ENCODE measurements at regions not wholly inside any gene's neighbourhood (a gene's known extent, or its start where the extent isn't known, plus 50 kb on each side); places are given as distances from the start of the nearest gene placed in this dataset.

GRCh38 chr5:27308153-27308552 lies 269.8 kb upstream of the CDH9 start:
- no peak overlapping the region for H2AK5ac ChIP-seq (ENCODE audit: insufficient read length, low read length)
- no peak overlapping the region for H4K8ac ChIP-seq (replicated peaks; ENCODE audit: insufficient read length, low read depth, low read length)
- no peak overlapping the region for H2BK12ac ChIP-seq (ENCODE audit: insufficient read length, low read depth, low read length)
- no peak overlapping the region for H3K18ac ChIP-seq (ENCODE audit: insufficient read length, low read depth, low read length)
- H3K23ac ChIP-seq (ENCODE audit: insufficient read length, low read depth, low read length), result no peak overlapping the region
- no peak overlapping the region for H2BK5ac ChIP-seq (ENCODE audit: insufficient read length, low read length)
- Mint-ChIP-seq H3K4me1 (peaks cover 19 to 23% of the 10 kb centered on the region in 2 experiments), H3K36me3 (ENCODE audit: insufficient read depth in 1 of 3, low read depth in 3 of 3) (no peaks in the 10 kb centered on the region), H3K9me3 (no peaks in the 10 kb centered on the region), H3K27ac (no peak overlapping the region), H3K4me3 (no peak overlapping the region), H3K27me3 (ENCODE audit: low read depth) (no peaks in the 10 kb centered on the region)
- DNase-seq, result no peak
- H3K9me3 ChIP-seq (ENCODE audit: control insufficient read depth, low read depth, low read length), result no peaks in the 10 kb centered on the region
- H3K4me2 ChIP-seq (ENCODE audit: insufficient read depth, insufficient read length, low read length), result no peak overlapping the region
- no peak overlapping the region for H3K9ac ChIP-seq (ENCODE audit: extremely low read depth, insufficient read length, low read length)
- H3K4me1 ChIP-seq (ENCODE audit: insufficient read depth, low read length), result peaks cover 2% of the 10 kb centered on the region; the same call in 1 of the 2 replicates
- TF ChIP-seq, protein P1, sequence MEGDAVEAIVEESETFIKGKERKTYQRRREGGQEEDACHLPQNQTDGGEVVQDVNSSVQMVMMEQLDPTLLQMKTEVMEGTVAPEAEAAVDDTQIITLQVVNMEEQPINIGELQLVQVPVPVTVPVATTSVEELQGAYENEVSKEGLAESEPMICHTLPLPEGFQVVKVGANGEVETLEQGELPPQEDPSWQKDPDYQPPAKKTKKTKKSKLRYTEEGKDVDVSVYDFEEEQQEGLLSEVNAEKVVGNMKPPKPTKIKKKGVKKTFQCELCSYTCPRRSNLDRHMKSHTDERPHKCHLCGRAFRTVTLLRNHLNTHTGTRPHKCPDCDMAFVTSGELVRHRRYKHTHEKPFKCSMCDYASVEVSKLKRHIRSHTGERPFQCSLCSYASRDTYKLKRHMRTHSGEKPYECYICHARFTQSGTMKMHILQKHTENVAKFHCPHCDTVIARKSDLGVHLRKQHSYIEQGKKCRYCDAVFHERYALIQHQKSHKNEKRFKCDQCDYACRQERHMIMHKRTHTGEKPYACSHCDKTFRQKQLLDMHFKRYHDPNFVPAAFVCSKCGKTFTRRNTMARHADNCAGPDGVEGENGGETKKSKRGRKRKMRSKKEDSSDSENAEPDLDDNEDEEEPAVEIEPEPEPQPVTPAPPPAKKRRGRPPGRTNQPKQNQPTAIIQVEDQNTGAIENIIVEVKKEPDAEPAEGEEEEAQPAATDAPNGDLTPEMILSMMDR (conservative IDR thresholded peaks at IDR 0.05), result no peak
- H3T11ph ChIP-seq (ENCODE audit: low read length), result no peak overlapping the region
- no peaks in the 10 kb centered on the region for H4K20me1 ChIP-seq (ENCODE audit: control insufficient read depth, insufficient read depth, insufficient read length)
- H3K79me1 ChIP-seq (ENCODE audit: insufficient read depth, low read depth, low read length, poor library complexity, severe bottlenecking), result no peaks in the 10 kb centered on the region
- H4K91ac ChIP-seq (ENCODE audit: insufficient read length, low read depth, low read length), result no peak overlapping the region
- H2BK20ac ChIP-seq (ENCODE audit: low read depth, low read length, poor library complexity, severe bottlenecking), result no peak overlapping the region
- no peak overlapping the region for H2BK120ac ChIP-seq (ENCODE audit: low read depth, low read length, poor library complexity, severe bottlenecking)
- no peak overlapping the region for H3K14ac ChIP-seq (ENCODE audit: insufficient read depth, low read length)
- no peak overlapping the region for H3K56ac ChIP-seq (ENCODE audit: insufficient read length, low read depth, low read length)
- no peak overlapping the region for H2BK15ac ChIP-seq (ENCODE audit: low read depth, low read length)
- no CpG with 5 or more reads among the region's 4 CpGs for WGBS (ENCODE audit: extremely low coverage, insufficient read length, low lambda C conversion rate)
- H3K23me2 ChIP-seq (ENCODE audit: insufficient read length, low read depth, low read length, poor library complexity, severe bottlenecking), result no peaks in the 10 kb centered on the region
- H3K27ac ChIP-seq (ENCODE audit: insufficient read length, low read depth, low read length), result no peak overlapping the region
- H3K4ac ChIP-seq (ENCODE audit: low read depth, low read length), result no peak overlapping the region
- no peaks in the 10 kb centered on the region for H3K79me2 ChIP-seq (ENCODE audit: insufficient read depth, low read length)
- no peak overlapping the region for H2AFZ ChIP-seq (ENCODE audit: low read length)
- H3K27me3 ChIP-seq (ENCODE audit: insufficient read depth, low read length), result no peaks in the 10 kb centered on the region
- H4K5ac ChIP-seq (ENCODE audit: insufficient read length, low read depth, low read length), result no peak overlapping the region

Measured in H9 (cell line).